Natural killer cell treated with Interleukin-12 subunit alpha and Interleukin-12 subunit beta and Interleukin-15 and Interleukin-18, amount 100 ng/mL, for 72 hours (primary cell): ENCODE measurements at regions not wholly inside any gene's neighbourhood (a gene's known extent, or its start where the extent isn't known, plus 50 kb on each side); places are given as distances from the start of the nearest gene placed in this dataset.

ENCODE experiments used
- ATAC-seq, 2 donors: fragments of 150-1000 bp; cut with Tn5 transposase in 1 of 2; sonication (Bioruptor Pico), chemical (Tn5 transposase) in 1 of 2; 2 replicates each; pipeline ENCODE4 v1.10.0; 2021
- DNase-seq: peaks from one replicate; pipeline ENCODE4 v3.0.0; 2022; ENCODE audit warnings: low spot score
- H3K27ac Mint-ChIP-seq, 2 donors: 1 replicate in 1 of 2; 2 replicates in 1 of 2; pipeline ENCODE4 v1.8.0; 2022; ENCODE audit warnings: mixed read lengths in 2 of 2, mild to moderate bottlenecking in 1 of 2, moderate library complexity in 1 of 2
- H3K27me3 Mint-ChIP-seq, 2 donors: 1 replicate in 1 of 2; 2 replicates in 1 of 2; pipeline ENCODE4 v1.8.0; 2022; ENCODE audit warnings: mixed read lengths in 2 of 2
- H3K36me3 Mint-ChIP-seq: one replicate; pipeline ENCODE4 v1.8.0; 2022; ENCODE audit warnings: mixed read lengths
- H3K4me1 Mint-ChIP-seq, 2 donors: 1 replicate in 1 of 2; 2 replicates in 1 of 2; pipeline ENCODE4 v1.8.0; 2022; ENCODE audit warnings: low read depth in 2 of 2, mixed read lengths in 2 of 2, mild to moderate bottlenecking in 1 of 2
- H3K4me3 Mint-ChIP-seq: one replicate; pipeline ENCODE4 v1.8.0; 2022; ENCODE audit warnings: mixed read lengths
- H3K9me3 Mint-ChIP-seq: 2 replicates; pipeline ENCODE4 v1.8.0; 2022; ENCODE audit warnings: mixed read lengths

DNA sequence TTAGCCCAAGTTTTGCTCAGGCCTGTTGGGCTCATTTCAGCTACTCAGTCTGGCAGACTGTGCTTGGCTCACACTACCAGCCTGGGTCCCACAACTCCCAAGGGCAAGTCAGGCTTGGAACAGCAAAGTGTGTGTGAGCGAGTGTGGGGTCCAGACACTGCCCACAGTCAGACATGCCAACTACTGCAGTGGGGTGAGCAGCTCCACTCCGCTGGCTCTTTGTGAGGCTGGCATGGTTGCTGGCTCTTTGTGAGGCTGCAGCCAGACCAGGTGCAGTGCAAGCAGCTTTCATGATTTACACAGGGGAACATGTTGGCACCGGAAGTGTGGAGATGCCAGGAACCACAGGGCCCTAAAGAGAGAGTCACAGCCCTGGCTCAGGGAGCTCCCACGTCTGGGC, 606.7 kb upstream of the FAM174A start:
- no peak for DNase-seq
- Mint-ChIP-seq H3K27ac (no peak overlapping the region), H3K9me3 (peaks cover 5% of the 10 kb centered on the region), H3K4me1 (no peaks in the 10 kb centered on the region), H3K4me3 (no peak overlapping the region), H3K27me3 (no peaks in the 10 kb centered on the region), H3K36me3 (no peaks in the 10 kb centered on the region)
- no peak for ATAC-seq

DNA sequence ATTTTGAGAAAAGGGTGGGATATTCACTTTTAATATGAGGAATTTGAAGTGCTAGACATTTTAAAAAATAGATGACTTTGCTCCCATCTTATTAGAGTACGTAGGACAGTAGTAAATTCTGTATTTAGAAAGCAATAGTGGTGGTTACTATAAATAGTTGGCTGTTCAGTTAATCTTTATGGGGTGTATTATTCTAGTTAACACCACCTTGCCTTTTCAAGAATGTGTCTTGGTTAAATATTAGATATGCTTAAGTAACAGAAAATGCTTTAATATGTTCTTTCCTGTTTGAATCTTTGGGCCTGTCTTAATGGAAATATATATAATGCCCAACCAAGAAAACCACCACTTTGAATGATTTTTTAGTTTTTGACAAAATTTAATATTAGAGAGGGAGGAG, 608.7 kb upstream of the FAM174A start:
- Mint-ChIP-seq H3K4me3 (no peak overlapping the region), H3K4me1 (no peaks in the 10 kb centered on the region), H3K27me3 (no peaks in the 10 kb centered on the region), H3K36me3 (no peaks in the 10 kb centered on the region), H3K9me3 (peaks cover 5% of the 10 kb centered on the region), H3K27ac (no peak overlapping the region)
- DNase-seq (no peak), ATAC-seq (no peak)

DNA sequence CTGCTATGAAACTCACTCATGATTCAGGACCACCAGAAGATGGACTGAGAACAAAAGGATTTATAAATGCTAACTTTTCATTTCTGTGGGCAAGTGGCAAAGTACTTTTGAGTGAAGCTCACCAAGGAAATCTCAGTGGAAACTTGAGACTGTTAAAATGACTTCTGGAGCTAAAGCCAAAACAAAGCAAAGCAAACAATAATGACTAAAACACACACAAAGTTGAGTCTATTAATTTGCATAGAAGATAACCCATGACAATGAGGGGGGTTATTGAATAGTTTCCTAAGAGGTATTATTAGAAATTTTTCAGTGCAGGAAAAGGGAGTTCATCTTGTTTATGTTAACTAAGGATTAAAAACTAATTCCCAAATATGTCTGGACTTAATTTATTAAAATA, 612.8 kb upstream of the FAM174A start:
- no peaks in the 10 kb centered on the region for H3K36me3 Mint-ChIP-seq
- ATAC-seq (no peak), DNase-seq (no peak)
- H3K9me3 Mint-ChIP-seq = peaks cover 5% of the 10 kb centered on the region
- no peak overlapping the region for H3K4me3 Mint-ChIP-seq
- no peaks in the 10 kb centered on the region for H3K27me3 Mint-ChIP-seq
- H3K4me1 Mint-ChIP-seq = no peaks in the 10 kb centered on the region
- H3K27ac Mint-ChIP-seq = no peak overlapping the region

DNA sequence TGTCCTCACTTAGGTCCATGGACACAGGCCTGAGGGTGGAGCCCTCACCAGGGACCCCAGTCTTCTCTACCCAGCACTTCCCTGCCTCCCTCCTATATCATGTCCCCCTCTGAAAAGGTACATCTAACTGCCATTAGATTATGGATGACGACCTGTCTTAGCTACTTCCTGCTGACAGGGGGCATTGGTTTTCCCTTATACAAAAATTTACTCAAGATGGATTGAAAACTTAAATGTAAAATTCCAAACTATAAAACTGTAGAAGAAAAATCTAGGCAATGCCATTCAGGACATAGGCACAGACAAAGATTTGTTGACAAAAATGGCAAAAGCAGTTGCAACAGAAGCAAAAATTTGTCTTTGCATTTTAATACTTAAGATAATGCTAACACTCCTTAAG, 623.2 kb upstream of the FAM174A start:
- DNase-seq (no peak), ATAC-seq (no peak)
- no peak overlapping the region for H3K4me3 Mint-ChIP-seq
- H3K36me3 Mint-ChIP-seq = no peaks in the 10 kb centered on the region
- peaks cover 7% of the 10 kb centered on the region for H3K9me3 Mint-ChIP-seq
- H3K4me1 Mint-ChIP-seq = no peaks in the 10 kb centered on the region
- no peak overlapping the region for H3K27ac Mint-ChIP-seq
- no peaks in the 10 kb centered on the region for H3K27me3 Mint-ChIP-seq

DNA sequence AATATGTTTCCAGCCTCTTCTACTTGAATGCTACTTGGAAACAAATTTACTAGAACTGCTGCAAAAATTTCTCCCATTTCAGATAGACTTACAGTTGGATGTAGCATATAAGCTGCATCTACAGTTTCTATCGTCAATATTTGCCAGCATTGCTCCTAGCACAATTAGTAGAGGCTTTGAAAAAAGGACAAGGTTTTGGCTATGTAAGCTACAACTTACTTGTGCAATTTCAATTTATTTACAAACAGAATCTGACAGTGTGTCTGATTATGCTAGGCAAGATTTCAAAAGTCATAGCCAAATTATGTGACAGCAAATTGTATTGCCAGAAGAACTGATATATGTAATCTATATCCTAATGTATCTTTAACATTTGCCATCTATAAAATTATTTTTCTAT, 628.4 kb upstream of the FAM174A start:
- H3K4me1 Mint-ChIP-seq = no peaks in the 10 kb centered on the region
- DNase-seq (no peak), ATAC-seq (no peak)
- H3K9me3 Mint-ChIP-seq = peaks cover 17% of the 10 kb centered on the region
- H3K4me3 Mint-ChIP-seq = no peak overlapping the region
- no peak overlapping the region for H3K27ac Mint-ChIP-seq
- H3K36me3 Mint-ChIP-seq = no peaks in the 10 kb centered on the region
- no peaks in the 10 kb centered on the region for H3K27me3 Mint-ChIP-seq

DNA sequence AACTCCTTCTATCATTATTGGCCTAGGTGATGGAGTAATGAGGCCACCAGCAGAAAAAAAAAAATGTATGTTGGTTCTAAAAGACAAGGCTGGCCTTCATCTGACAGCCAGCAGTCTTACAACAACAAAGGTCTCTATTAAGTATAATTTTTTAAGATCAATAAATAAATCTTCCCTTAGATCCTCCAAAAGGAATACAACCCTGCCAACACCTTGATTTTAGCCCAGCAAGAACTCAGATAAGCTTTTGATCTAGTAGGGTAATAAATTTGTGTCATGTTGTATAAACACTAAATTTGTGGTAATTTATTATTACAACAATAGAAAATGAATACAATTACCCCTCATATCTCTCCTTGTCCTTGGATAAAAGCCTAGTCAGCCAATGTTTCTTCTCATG, 633.2 kb upstream of the FAM174A start:
- H3K27ac Mint-ChIP-seq = no peak overlapping the region
- H3K27me3 Mint-ChIP-seq = no peaks in the 10 kb centered on the region
- H3K36me3 Mint-ChIP-seq = no peaks in the 10 kb centered on the region
- no peak overlapping the region for H3K4me3 Mint-ChIP-seq
- no peaks in the 10 kb centered on the region for H3K4me1 Mint-ChIP-seq
- DNase-seq = no peak
- peaks cover 12% of the 10 kb centered on the region for H3K9me3 Mint-ChIP-seq
- ATAC-seq = no peak

DNA sequence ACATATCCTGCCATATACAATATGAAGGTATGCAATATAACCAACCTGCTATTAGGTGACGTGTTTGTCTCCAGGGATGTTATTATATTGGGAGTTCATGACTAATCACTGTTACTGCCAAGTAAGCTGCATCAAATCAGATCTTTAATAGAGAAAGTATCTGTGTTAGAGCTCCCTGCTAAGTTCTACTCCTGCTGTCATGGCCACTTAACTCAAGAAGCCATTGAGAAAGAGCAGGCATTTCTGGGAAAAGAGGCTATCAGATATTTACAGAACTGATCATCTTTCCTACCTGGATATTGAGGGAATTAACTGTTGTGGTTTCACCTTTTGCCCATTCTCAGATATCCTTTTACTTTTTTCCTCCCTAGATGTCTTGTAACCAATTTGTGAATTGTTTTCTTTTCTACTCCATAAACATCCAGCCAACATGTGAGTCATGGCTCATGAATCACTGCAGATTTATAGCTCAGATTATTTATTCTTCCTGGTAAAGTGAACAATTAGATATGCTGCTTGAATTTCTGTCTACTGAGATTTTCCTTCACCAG, 634.8 kb upstream of the FAM174A start:
- DNase-seq = no peak
- no peak overlapping the region for H3K4me3 Mint-ChIP-seq
- peaks cover 9% of the 10 kb centered on the region for H3K9me3 Mint-ChIP-seq
- no peaks in the 10 kb centered on the region for H3K27me3 Mint-ChIP-seq
- no peaks in the 10 kb centered on the region for H3K4me1 Mint-ChIP-seq
- no peaks in the 10 kb centered on the region for H3K36me3 Mint-ChIP-seq
- no peak overlapping the region for H3K27ac Mint-ChIP-seq
- ATAC-seq = no peak

DNA sequence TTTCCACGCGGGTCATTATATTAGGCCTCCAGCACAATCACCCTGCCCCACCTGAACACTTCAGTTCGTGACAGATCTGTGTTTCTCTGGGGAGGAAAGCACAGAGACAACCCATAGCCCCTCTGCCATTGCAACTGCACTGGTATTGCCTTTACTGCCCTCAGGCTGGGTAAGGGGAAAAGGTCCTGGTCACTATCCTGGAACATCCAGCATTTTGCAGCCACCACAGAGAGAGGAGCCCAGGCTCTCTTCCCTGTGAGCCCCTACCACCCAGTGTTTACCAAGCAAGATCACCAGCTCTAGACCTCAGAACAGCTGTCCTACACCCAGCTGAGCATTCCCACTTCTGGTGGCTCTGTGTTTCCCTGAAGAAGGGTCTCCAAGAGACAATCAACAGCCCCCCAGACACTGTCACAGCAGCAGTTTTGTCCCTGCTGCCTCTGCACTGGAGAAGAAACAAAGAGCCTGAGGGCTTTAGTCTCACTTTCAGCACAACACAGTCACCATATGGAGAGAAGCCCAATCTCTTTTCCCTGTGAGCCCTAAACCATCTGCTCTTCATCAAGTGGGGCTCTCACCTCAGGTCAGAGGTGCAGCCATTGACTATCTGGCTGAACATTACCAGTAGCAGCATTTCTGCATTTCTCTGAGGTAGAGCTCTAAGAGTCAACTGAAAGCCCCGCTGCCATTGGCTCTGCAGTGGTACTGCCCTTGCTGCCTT, 655.2 kb upstream of the FAM174A start:
- ATAC-seq (no peak), DNase-seq (no peak)
- Mint-ChIP-seq H3K4me3 (no peak overlapping the region), H3K9me3 (peaks cover 4% of the 10 kb centered on the region), H3K27ac (no peak overlapping the region), H3K27me3 (no peaks in the 10 kb centered on the region), H3K36me3 (no peaks in the 10 kb centered on the region), H3K4me1 (no peaks in the 10 kb centered on the region)

DNA sequence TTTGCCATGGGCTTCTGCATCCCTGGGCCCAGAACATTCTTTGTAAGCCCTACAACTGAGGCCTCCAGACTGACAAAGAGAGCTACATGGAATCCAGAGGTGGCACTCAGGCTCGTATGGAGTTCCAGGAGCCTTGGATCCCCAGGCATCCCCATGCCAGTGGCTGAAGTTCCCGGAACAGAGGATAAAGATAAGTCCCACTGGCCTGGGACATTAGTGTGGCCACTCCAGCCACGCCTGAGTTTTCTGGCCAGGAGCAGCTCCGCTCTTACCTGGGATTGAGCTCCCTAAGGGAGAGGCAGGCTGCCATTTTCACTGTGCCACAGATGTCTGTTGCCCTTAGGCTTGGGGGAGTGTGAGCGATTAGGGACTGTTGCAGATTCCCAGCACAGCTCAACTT, 656.3 kb upstream of the FAM174A start:
- DNase-seq (no peak), ATAC-seq (no peak)
- H3K36me3 Mint-ChIP-seq = no peaks in the 10 kb centered on the region
- H3K27me3 Mint-ChIP-seq = no peaks in the 10 kb centered on the region
- no peak overlapping the region for H3K27ac Mint-ChIP-seq
- H3K4me3 Mint-ChIP-seq = no peak overlapping the region
- peaks cover 6% of the 10 kb centered on the region for H3K9me3 Mint-ChIP-seq
- H3K4me1 Mint-ChIP-seq = no peaks in the 10 kb centered on the region

DNA sequence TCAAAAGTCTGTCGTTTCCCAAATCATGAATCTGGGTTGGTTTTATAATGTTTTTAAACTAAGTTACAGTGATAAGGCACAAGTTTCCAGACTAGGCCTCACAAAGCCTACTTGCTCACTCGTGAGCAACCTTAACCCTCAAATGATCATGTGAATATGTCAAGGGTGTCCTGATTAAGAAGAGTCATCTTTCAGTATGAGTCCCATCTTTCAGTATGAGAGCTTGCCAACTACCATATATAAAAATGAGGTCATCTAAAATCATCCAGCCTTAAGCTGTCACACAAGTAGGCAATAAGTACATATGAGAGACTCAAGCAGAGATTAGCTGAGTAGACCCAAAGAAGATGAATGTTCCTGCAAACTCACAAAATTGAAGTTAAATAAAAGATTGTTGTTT, 668.4 kb upstream of the FAM174A start:
- Mint-ChIP-seq H3K9me3 (peaks cover 24% of the 10 kb centered on the region), H3K27me3 (no peaks in the 10 kb centered on the region), H3K36me3 (no peaks in the 10 kb centered on the region), H3K4me3 (no peak overlapping the region), H3K4me1 (no peaks in the 10 kb centered on the region), H3K27ac (no peak overlapping the region)
- ATAC-seq (no peak), DNase-seq (no peak)

DNA sequence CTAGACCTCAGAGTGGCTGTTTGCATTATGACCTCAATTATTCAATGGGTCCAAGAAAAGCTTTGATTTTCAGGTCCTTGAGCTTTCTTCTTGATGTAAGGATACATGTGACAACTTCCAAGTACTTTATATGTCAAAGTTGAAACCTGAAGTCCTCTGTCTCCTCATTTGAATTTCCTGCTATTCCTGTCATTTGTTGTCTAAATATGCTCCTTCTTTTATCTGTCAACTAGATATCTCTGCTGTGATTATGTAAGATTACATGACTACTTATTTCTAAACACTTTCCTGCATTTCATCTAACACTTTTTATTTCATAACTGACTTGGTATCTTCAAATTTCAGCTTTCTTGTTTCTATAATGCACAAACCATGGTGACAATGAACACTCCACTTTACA, 670.0 kb upstream of the FAM174A start:
- Mint-ChIP-seq H3K27ac (no peak overlapping the region), H3K36me3 (no peaks in the 10 kb centered on the region), H3K4me3 (no peak overlapping the region), H3K4me1 (no peaks in the 10 kb centered on the region), H3K9me3 (peaks cover 20% of the 10 kb centered on the region), H3K27me3 (no peaks in the 10 kb centered on the region)
- DNase-seq = no peak
- ATAC-seq = no peak

DNA sequence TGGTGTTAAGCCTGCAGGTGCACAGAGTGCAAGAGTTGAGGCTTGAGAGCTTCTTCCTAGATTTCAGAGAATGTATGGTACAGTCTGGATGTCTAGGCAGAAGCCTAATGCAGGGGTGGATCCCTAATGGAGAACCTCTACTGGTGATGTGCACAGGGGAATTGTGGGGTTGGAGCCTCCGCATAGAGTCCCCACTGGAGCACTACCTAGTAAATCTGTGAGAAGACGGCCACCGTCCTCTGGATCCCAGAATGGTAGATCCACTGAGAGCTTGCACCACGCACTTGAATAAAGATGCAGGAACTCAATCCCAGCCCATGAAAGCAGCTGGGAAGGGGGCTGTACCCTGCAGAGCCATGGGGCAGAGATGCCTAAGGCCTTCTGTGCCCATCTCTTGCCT, 699.4 kb upstream of the FAM174A start:
- H3K4me1 Mint-ChIP-seq = no peaks in the 10 kb centered on the region
- DNase-seq (no peak), ATAC-seq (no peak)
- no peak overlapping the region for H3K4me3 Mint-ChIP-seq
- H3K36me3 Mint-ChIP-seq = peaks cover 5% of the 10 kb centered on the region
- no peaks in the 10 kb centered on the region for H3K27me3 Mint-ChIP-seq
- H3K27ac Mint-ChIP-seq = no peak overlapping the region
- peaks cover 8% of the 10 kb centered on the region for H3K9me3 Mint-ChIP-seq

DNA sequence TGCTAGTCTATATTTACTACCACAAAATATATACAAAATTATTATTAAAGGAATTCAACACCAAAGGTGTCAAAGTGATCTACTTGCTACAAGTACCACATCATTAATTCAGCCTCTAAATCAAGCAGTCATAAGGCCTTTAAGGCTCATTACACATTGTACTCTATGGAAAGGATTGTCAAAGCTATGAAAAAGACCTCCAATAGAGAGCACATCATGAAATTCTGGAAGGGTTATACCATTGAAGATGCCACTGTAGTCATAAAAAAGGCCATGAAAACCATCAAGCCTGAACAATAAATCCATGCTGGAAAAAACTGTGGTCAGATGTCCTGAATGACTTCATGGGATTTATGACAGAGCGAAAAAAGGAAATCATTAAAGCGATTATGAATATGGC, 708.0 kb upstream of the FAM174A start:
- no peaks in the 10 kb centered on the region for H3K27me3 Mint-ChIP-seq
- H3K27ac Mint-ChIP-seq = no peak overlapping the region
- H3K4me1 Mint-ChIP-seq = no peaks in the 10 kb centered on the region
- ATAC-seq (no peak), DNase-seq (no peak)
- H3K4me3 Mint-ChIP-seq = no peak overlapping the region
- no peaks in the 10 kb centered on the region for H3K36me3 Mint-ChIP-seq
- peaks cover 4% of the 10 kb centered on the region for H3K9me3 Mint-ChIP-seq

DNA sequence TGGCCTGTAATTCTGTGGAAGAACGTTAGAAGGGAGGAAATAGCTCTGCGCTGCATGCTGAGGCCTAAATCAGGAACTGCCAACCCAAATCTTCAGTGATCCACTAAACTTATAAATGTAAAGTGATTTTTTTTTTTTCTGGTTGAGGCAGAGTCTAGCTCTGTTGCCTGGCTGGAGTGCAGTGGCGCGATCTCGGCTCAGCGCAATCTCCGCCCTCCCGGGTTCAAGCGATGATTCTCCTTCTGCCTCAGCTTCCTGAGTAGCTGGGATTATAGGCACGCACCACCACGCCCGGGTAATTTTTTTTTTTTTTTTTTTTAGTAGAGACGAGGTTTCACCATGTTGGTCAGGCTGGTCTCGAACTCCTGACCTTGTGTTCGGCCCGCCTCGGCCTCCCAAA, 717.4 kb upstream of the FAM174A start:
- Mint-ChIP-seq H3K4me1 (no peaks in the 10 kb centered on the region), H3K27ac (no peak overlapping the region), H3K27me3 (no peaks in the 10 kb centered on the region), H3K9me3 (peaks cover 14% of the 10 kb centered on the region), H3K36me3 (no peaks in the 10 kb centered on the region), H3K4me3 (no peak overlapping the region)
- DNase-seq = no peak
- no peak for ATAC-seq
